Activated CD4-positive, alpha-beta T cell treated with anti-CD3 and anti-CD28 coated beads for 4 hours (primary cell): ENCODE measurements at regions not wholly inside any gene's neighbourhood (a gene's known extent, or its start where the extent isn't known, plus 50 kb on each side); places are given as distances from the start of the nearest gene placed in this dataset.
A peak's percentile ranks its signal among the peaks of the same experiment; 100 is the strongest.

Source experiments
- DNase-seq, 2 donors: peaks; one replicate each; pipeline ENCODE4 v3.0.0-alpha.2; 2020

DNA sequence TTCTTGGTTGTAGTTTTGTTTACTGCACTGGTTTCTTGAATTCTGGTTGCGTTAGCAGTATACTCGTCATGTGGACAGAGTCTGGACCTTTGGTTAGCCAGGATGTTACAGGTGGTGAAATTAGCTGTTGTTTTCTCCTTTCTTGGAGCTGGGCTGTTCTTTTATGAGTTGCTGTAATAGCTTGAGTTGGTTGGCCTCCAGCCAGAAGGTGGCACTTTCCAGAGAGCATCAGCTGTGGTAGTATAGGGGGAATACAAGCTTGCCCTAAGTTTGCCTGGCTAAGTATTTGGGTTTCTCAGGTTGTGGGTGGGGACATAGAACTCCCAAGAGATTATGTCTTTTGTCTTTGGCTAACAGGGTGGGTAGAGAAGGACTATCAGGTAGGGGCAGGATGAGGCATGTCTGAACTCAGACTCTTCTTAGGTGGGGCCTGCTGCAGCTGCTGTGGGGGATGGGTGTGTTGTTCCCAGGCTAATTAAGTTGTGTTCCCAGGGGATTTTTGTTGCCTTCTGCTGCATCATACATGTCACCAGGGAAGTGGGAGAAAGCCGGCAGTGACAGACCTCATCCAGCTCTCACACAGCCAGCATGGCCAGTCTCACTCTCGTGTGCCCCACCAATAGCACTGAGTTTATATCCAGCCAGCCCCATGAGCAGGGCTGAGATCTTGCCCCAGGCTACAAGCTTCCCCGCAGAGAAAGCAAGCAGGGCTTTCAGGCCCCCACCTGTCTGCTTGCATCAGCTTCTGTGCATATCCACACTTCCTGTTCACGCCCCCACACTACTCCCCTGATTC lies 246.7 kb upstream of the TPK1 start:
- no peak for DNase-seq

DNA sequence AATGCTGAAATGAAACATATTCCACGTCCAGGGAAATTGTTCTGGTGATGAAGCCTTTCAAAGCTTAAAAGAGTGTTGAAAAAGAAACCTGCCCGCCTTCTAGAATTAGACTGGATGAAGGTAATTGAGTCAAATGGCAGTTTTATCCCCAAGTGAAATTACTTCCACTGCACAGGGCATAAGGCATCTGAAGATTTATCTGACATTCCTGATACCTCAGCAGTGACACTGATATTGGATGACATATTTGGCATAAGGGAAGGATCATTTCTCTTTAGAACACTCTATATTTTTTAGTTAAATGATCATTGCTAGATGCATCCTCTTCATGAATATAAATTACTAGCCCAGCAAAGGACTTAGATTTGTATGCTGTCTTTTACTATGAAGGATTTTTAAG lies 229.6 kb upstream of the TPK1 start:
- no peak for DNase-seq

DNA sequence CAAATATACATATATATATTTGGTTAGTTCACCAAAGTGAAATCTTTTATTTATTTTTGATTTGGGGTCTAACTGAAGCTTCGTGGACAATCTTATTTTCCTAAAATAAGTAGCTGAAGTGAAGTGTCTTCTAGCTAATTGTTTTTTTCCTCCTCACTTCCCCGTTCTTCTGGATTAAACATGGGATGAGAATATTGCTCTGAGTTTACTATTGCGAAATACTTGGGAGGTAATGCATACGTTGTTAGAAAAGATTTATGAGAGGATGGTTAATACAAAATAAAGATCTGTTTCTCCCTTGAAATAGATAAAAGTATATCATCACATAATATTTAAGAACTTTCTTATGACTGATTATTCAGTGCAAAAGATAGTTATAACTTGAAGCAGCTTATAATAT lies 228.3 kb upstream of the TPK1 start:
- no peak for DNase-seq

DNA sequence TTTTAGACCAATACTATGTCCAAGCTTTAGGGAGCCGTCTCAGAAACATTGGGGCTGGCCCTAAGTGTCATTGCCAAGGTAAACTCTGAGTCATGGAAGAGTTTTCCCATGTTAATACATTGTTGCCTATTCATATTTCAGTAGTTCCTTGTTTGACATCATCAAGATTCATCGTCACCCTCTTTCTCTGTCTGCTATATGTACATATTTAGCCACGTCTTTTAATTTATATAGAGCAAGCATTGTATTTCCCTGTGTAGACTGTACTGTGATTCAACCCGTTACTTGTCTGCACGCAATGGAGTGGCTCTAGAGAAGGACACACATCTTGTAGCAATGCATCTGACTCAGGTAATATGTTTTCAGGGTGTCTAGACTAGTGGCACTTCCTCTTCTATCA lies 217.9 kb upstream of the TPK1 start:
- no peak for DNase-seq

DNA sequence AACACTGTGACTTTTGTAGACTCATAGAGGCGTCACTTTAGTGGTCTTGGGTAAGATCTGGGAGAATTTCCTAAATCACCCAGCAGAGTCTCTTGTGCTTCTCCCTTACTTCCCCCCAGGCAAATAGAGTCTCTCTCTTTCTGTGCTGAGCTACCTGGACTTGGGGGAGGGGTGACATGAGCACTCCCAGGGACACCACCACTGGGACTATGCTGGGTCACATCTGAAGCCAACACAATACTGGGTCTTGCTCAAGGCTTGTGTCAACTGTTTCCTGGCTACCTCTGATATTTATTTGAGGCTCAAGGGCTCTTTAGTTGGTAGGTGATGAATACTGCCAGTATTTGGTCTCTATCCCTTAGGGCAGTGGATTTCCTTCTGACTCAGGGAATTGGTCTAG lies 214.6 kb upstream of the TPK1 start:
- DNase-seq: no peak

DNA sequence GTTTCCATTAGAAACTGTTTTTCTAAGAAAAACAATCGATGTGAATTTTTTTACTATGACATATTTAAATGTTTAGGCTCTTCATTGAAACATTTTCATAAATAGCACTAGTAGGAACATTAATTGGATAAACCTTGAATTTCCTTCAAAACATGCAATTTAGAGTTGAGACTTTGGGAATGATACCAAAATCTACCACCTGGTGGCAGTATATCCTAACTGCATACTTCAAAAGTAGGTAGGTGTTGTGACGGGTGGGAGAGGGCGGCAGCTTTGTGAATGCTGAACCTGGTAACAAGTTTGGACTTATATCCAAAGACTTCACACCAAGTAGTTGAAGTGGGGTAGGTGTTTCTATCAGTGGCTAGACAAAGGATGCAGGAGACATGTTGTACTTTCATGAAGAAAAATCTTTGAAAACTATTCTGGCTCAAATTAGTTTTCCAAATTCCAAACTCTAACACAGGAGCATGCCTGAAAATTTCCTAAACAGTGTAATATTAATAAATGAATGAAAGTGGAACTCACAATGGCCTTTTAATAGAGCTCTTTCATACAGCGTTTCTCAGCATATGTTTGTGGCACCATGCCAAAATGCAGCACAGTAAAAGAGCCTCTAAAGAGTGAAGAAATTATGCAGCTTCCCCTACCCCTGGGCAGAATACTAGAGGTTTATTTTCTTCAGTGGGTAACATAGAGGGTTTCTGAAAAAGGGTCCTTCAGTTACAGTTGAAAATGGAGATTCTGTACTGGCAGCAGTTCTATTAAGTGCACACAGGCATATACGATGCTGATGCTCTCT lies 201.0 kb upstream of the TPK1 start:
- DNase-seq: peak; percentile 14 to 37

DNA sequence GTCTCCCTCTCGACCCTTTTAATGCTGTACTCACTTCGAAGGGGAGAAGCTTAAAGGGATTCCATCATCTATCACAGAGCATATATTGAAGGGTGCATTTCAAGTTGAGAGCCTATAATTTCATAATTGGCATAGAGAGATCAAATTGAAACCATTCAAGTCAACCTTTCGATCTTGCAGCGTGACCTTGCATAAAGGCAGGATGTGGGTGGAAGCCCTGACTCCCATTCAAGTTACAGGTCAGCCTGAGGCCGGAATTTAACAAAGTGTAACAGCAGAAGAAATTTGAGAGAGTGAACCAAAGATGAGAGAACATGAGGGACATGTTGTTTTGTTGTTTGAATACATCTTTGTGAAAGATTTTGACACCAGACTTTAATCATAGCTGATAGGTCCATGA lies 195.3 kb upstream of the TPK1 start:
- DNase-seq: no peak

DNA sequence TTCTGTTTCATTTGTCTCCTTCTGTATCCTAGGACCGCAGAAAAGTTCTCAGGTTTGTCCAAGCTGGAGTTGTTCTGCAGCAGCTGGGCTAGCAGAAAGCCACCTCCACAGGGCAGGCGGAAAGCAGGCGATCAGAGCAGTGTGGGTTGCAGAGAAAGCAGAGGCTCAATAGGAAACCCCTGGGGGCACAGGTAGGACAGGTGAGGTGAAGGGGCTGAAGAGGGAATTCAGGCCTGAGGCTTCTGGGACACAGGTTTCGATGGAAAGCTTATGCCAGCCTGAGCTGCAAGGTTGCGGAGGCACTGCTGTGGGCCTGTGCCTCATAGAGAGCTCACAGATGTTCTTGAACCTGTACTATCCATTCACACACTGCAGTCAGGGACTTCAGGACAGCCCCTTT lies 194.9 kb upstream of the TPK1 start:
- DNase-seq: no peak

DNA sequence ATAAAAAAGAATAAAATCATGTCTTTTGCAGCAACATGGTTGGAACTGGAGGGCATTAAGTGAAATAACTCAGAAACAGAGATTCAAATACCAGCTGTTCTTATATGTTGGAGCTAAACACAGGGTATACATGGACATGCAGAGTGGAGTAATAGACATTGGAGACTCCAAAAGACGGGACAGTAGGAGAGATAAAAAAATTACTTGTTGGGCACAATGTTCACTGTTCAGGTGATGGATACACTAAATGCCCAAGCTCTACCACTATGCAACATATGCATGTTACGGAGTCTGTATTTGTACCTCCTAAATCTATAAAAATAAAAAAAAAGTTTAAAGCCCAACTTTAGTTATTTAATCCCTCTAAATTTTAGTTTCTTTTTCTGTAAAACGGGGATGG lies 184.6 kb upstream of the TPK1 start:
- DNase-seq: no peak

DNA sequence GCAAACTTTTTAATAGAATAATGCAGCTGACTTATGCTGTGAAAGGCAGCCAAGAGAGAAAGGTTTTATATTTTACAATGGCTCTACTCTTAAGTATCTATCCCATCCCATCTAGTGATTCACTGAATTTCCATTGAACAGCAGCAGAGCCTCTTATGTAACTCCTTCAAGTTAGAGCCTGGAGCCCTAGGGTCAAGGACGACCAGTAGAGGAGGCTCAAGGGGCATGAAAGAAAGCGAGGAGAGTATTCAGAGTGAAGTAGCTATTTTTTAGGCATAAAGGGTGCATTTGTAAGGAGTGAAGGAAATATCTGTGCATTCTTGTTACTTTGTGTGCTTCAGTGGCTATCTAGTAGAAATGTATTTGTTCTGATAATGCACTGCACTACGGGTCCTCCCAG lies 180.2 kb upstream of the TPK1 start:
- no peak for DNase-seq

DNA sequence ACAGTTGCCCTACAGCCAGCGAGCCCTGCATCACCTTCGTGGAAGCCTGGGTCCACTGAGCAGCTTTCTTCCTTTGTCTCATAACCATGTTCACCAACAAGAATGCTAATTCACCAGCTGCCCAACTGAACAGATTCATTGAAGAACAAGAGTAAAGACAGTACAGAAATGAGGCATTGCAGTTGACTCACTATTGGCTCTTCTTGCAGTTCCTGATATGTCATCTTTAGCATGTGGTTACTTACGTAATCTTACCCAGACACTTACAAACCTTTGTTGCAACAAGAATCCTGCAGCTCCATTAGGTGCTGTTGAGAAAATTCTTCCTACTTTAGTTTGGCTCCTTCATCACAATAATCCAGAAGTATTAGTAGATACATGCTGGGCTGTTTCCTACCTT lies 174.0 kb upstream of the TPK1 start:
- no peak for DNase-seq

DNA sequence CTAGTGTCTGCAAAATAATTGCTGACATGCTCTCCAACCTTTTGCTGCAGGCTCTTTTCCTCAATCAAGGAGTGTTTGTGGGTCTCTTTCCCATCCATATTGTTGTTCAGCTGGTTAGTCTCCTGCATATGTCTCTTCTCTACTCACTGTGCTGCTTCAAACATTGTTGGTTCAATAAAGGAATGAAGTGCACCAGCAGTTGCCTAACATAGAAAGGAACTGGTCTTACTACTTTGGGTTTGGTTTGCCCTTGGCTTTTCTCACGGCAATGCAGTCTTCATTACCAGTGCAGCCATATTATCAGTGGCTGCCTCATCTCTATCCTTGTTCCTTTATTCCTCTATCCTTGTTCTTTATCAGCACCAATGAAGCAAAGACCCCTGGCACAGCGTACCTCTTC lies 169.7 kb upstream of the TPK1 start:
- DNase-seq: no peak

DNA sequence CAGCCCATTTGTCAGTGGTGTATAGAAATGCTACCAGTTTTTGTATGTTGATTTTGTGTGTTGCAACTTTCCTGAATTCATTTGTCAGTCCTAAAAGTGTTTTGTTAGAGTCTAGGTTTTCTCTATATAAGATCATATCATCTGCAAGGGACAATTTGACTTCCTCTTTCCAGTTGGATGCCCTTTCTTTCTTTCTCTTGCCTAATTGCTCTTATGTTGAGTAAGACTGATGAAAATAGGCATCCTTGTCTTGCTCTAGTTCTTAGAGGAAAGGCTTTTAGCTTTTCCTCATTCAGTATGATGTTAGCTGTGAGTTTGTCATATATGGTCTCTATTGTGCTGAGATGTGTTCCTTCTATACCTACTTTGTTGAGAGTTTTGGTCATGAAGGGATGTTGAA lies 161.7 kb upstream of the TPK1 start:
- no peak for DNase-seq

DNA sequence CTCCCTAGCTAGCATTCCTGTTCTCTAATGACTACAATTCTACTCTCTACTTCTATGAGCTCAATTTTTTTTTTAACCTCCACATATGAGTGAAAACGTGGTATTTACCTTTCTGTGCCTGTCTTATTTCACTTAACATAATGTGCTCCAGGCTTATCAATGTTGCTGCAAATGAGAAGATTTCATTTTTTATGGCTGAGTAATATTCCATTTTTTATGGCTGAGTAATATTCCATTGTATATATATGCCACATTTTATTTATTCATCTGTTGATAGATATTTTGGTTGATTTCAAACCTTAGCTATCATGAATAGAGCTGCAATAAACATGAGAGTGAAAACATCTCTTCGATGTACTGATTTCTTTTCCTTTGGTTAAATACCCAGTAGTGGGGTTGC lies 159.6 kb upstream of the TPK1 start:
- no peak for DNase-seq

DNA sequence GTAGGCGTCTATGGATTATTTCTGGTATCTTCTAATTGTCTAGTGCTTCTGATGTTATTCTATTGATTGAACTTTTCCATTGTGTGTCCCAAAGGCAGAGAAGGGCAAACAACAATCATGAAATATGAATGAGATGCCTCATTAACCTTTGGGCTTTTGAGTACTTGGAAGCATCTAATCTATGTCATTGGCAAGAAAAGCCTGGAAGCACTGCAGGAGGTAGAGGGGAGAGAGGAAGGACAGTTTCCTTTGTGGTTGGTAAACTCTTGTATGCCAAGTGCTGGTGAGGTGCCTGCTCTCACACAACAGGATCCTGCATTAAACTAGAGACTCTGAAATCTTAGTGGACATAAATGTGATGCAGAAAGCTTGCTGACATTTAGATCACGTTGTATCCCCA lies 155.2 kb upstream of the TPK1 start:
- no peak for DNase-seq

DNA sequence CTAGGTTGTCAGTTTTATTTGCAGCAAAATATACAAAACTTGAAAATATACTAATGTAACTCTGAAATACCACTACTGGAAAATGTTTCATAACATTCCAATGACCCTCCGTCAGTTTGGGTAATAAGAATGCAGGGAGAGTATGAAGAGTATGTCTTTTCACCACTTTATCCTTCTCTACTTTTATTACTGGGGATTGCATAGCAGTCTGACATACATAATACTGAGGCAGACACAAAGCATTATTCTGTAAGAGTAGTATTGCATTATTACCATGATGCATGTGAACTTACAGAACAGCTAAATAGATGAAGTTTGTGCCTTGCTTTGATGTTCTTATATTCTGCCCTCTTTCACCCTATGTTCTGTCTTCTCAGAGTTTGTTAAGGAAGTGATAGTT lies 151.8 kb upstream of the TPK1 start:
- DNase-seq: no peak

DNA sequence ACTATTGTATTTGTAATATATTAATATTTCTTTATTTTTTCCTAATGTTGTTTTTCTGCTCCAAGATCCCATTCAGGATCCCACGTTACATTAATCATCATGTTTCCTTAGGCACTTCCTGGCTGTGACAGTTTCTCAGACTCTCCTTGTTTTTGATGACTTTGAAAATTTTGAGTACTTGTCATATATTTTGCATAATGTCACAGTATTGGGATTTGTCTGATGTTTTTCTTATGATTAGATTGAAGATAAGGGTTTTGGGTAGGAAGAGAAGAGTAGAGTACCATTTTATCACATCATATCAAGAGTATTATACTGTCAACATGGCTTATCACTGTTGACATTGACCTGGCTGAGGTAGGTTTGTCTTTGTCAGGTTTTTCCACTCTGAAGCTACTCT lies 146.3 kb upstream of the TPK1 start:
- DNase-seq: no peak

DNA sequence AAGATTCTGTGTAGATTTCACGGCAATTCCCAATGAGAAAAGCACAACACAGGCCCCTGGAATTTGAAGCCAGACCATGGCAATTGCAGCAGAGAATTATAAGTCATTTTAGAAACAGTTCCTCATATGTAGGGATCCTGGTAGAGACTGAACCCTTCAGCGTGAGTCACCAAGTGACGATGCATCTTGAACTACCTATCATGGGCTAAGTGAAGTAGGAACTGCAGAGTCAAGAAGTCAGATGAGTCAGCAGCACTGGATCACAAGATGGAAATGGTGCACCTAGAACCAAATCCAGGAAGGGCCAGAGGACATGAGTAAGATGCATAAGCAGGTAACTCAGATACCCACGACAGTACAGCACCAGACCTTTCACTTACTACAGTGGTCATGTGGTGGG lies 140.0 kb upstream of the TPK1 start:
- DNase-seq: no peak

DNA sequence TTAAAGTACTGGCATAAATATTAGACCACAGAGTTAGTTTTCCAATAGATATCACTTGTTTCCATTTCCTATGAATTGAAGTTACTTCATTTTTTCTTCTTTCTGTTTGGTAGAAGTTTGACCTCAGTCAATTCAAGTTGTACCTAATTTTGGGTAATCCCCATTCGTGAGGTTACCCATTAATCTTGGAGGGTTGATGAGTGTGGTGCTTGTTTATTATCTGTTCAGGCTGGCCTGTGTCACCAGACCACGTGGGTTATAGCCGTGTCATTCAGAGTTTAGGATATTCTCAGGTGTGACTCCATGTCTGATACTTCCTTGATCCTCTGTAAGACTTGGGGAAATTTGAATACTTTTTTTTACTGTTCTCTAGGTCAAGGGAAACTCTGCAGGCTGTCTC lies 133.9 kb upstream of the TPK1 start:
- DNase-seq: no peak

DNA sequence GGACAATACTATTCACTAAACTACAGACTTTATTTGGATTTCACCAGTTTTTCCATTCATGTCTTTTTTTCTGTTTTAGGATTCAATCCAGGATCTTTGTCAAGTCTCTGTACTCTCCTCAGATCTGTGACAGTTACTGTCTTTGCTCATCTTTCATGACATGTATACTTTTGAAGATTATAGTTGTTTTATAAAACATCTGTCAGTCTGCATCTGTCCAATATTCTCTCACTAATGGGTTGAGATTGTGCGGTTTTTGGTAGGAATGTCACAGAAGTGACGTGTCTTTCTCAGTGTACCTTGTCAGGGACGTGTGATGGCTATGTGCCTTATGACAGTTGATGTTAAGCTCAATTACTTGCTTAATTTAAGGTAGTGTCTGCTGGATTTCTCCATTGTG lies 124.9 kb upstream of the TPK1 start:
- no peak for DNase-seq

DNA sequence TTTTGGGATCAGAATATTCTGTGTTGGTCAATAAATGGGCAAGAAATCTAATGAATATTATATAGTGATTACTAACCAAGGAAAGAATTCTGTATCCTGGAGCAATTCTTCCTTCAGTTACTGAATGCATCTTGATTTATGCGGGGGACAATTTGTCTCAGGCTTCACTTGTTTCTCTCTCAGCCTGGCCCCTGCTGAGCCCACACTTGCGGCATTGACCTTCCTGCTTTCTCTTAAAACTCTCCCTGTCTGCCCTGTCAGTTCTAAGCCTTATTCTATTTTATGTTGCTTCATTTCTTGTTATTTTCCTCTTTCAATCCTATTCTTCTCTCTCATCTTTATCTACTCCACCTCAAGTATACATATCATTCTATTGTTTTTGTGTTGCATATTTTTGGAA lies 122.1 kb upstream of the TPK1 start:
- DNase-seq: no peak

DNA sequence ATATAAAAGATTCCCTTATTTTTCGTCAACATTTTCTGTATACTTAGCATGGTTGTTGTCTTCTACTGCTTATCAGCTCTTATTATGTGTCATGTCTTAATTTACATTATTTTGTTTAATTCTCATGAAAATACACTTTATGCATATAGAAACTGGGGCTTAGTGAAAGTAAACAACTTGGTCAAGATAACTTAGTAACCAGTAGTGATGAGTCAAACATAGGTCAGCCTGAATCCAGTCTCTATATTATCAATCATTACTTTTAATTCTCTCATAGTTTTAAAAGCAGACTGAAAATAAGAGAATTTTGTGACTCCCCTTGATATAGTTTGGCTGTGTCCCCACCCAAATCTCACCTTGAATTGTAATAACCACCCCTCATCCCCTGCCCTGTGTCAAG lies 119.6 kb upstream of the TPK1 start:
- DNase-seq: no peak

DNA sequence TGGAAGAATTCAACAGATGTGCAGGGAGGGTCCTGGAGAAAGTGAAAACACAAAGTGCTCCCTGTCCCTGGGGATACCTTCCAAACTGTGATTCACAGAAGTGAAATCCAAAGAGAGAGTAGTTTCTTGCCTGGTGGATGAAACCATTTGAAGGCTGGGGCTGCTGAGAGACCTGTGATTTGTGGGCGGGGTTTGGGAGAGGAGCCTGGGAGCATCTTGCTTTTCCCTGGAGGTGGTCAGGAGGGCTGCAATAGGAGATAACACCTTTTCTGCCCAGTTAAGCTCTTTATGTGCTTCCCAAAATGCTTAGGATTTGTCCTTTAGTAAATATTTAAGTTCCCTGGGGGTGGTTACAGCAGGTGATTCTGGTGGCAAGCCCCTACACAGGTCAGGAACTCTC lies 105.3 kb upstream of the TPK1 start:
- no peak for DNase-seq

DNA sequence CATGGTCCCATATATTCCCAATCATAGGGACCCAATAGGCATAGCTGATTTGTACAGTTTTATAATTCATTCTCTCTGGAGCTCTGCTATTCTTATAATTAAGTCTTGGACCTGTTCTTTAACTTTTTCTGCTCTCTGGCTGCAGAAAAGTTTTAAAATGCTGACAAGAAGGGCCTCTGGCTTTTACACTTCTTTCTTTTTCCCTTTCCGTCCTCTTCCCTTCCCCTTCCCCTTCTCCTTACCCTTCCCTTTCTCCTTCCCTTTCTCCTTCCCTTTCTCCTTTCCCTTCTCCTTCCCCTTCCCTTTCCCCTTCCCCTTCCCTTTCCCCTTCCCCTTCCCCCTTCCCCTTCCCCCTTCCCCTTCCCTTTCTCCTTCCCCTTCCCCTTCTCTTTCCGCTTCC lies 101.3 kb upstream of the TPK1 start:
- DNase-seq: no peak

DNA sequence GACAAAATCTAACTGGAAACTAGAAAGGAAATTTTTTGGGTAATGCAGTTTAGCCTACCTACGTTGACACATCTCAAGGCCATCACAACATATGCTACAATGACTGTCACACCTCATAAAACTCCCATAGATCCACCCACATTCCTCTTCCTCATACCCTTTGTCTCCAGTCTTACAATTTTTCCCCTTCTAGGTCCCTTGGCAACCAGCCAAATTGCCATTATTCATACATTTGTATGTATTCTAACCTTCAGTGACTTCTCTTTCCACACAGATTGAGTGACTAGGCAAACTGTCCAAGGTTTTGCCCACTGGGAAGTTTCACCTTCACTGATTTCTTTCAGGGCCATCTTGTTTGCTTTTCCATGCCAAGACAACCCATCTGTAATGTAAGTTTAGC lies 100.5 kb upstream of the TPK1 start:
- no peak for DNase-seq
